ENCODE measurements at regions not wholly inside any gene's neighbourhood (a gene's known extent, or its start where the extent isn't known, plus 50 kb on each side); places are given as distances from the start of the nearest gene placed in this dataset.

- no peaks in the 10 kb centered on the region for H3K36me3 ChIP-seq (ENCODE audit: insufficient read depth, low read length)
- peaks cover 11% of the 10 kb centered on the region for H3K4me1 ChIP-seq (ENCODE audit: insufficient read depth, low read length)
- H3K4me3 ChIP-seq (ENCODE audit: low read length) = no peak overlapping the region
- no peaks in the 10 kb centered on the region for H3K27me3 ChIP-seq (ENCODE audit: insufficient read depth, low read length)
- 100% methylated on average over 1 of the region's 3 CpGs for WGBS
- 0 out of 2 replicates have a peak, but pooled peaks cover 14% of the 10 kb centered on the region for H3K9me3 ChIP-seq (ENCODE audit: insufficient read depth, low read depth, low read length)
- H3K9ac ChIP-seq (ENCODE audit: low read depth, low read length) = no peak overlapping the region
- H3K27ac ChIP-seq (ENCODE audit: low read depth, low read length) = no peak overlapping the region
These were observed 885.0 kb downstream of the UQCRFS1 start for GRCh38 chr19:28327905-28328304.

GRCh38 chr19:28326746-28327145 lies 886.2 kb downstream of the UQCRFS1 start:
- H3K27me3 ChIP-seq (ENCODE audit: insufficient read depth, low read length) = no peaks in the 10 kb centered on the region
- H3K36me3 ChIP-seq (ENCODE audit: insufficient read depth, low read length) = no peaks in the 10 kb centered on the region
- H3K9ac ChIP-seq (ENCODE audit: low read depth, low read length) = no peak overlapping the region
- peaks cover 11% of the 10 kb centered on the region for H3K4me1 ChIP-seq (ENCODE audit: insufficient read depth, low read length)
- H3K27ac ChIP-seq (ENCODE audit: low read depth, low read length) = no peak overlapping the region
- no peak overlapping the region for H3K4me3 ChIP-seq (ENCODE audit: low read length)
- H3K9me3 ChIP-seq (ENCODE audit: insufficient read depth, low read depth, low read length) = 0 out of 2 replicates have a peak, but pooled peaks cover 14% of the 10 kb centered on the region
- 81% methylated on average over 4 of the region's 4 CpGs for WGBS

- Histone ChIP-seq H3K27me3 (ENCODE audit: insufficient read depth, low read length) (no peaks in the 10 kb centered on the region), H3K4me3 (ENCODE audit: low read length) (no peak overlapping the region), H3K9ac (ENCODE audit: low read depth, low read length) (no peak overlapping the region), H3K4me1 (ENCODE audit: insufficient read depth, low read length) (peaks cover 11% of the 10 kb centered on the region), H3K27ac (ENCODE audit: low read depth, low read length) (no peak overlapping the region), H3K36me3 (ENCODE audit: insufficient read depth, low read length) (no peaks in the 10 kb centered on the region), H3K9me3 (ENCODE audit: insufficient read depth, low read depth, low read length) (0 out of 2 replicates have a peak, but pooled peaks cover 9% of the 10 kb centered on the region)
- WGBS = 61% methylated on average over 5 of the region's 5 CpGs
These were observed 888.5 kb downstream of the UQCRFS1 start for GRCh38 chr19:28324275-28325060.

- H3K27ac ChIP-seq (ENCODE audit: low read depth, low read length) = no peak overlapping the region
- no peaks in the 10 kb centered on the region for H3K9me3 ChIP-seq (ENCODE audit: insufficient read depth, low read depth, low read length)
- H3K9ac ChIP-seq (ENCODE audit: low read depth, low read length) = no peak overlapping the region
These were observed 890.0 kb downstream of the UQCRFS1 start for GRCh38 chr19:28322945-28323344.

GRCh38 chr19:28322491-28322890 lies 890.5 kb downstream of the UQCRFS1 start:
- Histone ChIP-seq H3K27ac (ENCODE audit: low read depth, low read length) (no peak overlapping the region), H3K27me3 (ENCODE audit: insufficient read depth, low read length) (no peaks in the 10 kb centered on the region), H3K4me3 (ENCODE audit: low read length) (no peak overlapping the region), H3K9ac (ENCODE audit: low read depth, low read length) (no peak overlapping the region), H3K4me1 (ENCODE audit: insufficient read depth, low read length) (peaks cover 11% of the 10 kb centered on the region), H3K9me3 (ENCODE audit: insufficient read depth, low read depth, low read length) (no peaks in the 10 kb centered on the region), H3K36me3 (ENCODE audit: insufficient read depth, low read length) (no peaks in the 10 kb centered on the region)
- WGBS = 94% methylated on average over 4 of the region's 4 CpGs

More at GRCh38 chr19:28322945-28323344, 890.0 kb downstream of the UQCRFS1 start:
- H3K4me3 ChIP-seq (ENCODE audit: low read length) = no peak overlapping the region
- WGBS = 80% methylated on average over 2 of the region's 3 CpGs
- H3K4me1 ChIP-seq (ENCODE audit: insufficient read depth, low read length) = peaks cover 11% of the 10 kb centered on the region
- no peaks in the 10 kb centered on the region for H3K36me3 ChIP-seq (ENCODE audit: insufficient read depth, low read length)
- no peaks in the 10 kb centered on the region for H3K27me3 ChIP-seq (ENCODE audit: insufficient read depth, low read length)

- WGBS = 75% methylated on average over 1 of the region's 1 CpG
- Histone ChIP-seq H3K27ac (ENCODE audit: low read depth, low read length) (no peak overlapping the region), H3K4me3 (ENCODE audit: low read length) (no peak overlapping the region), H3K9ac (ENCODE audit: low read depth, low read length) (no peak overlapping the region), H3K9me3 (ENCODE audit: insufficient read depth, low read depth, low read length) (no peaks in the 10 kb centered on the region), H3K27me3 (ENCODE audit: insufficient read depth, low read length) (no peaks in the 10 kb centered on the region), H3K4me1 (ENCODE audit: insufficient read depth, low read length) (peaks cover 6% of the 10 kb centered on the region; the same call in 1 of the 2 replicates), H3K36me3 (ENCODE audit: insufficient read depth, low read length) (no peaks in the 10 kb centered on the region)
These were observed 893.0 kb downstream of the UQCRFS1 start for GRCh38 chr19:28319918-28320317.

GRCh38 chr19:28319227-28319626 lies 893.7 kb downstream of the UQCRFS1 start:
- 90% methylated on average over 2 of the region's 2 CpGs for WGBS
- Histone ChIP-seq H3K4me3 (ENCODE audit: low read length) (no peak overlapping the region), H3K9ac (ENCODE audit: low read depth, low read length) (no peak overlapping the region), H3K4me1 (ENCODE audit: insufficient read depth, low read length) (peaks cover 12% of the 10 kb centered on the region), H3K36me3 (ENCODE audit: insufficient read depth, low read length) (no peaks in the 10 kb centered on the region), H3K9me3 (ENCODE audit: insufficient read depth, low read depth, low read length) (no peaks in the 10 kb centered on the region), H3K27me3 (ENCODE audit: insufficient read depth, low read length) (no peaks in the 10 kb centered on the region), H3K27ac (ENCODE audit: low read depth, low read length) (no peak overlapping the region)

- WGBS = 86% methylated on average over 9 of the region's 9 CpGs
- H3K9ac ChIP-seq (ENCODE audit: low read depth, low read length) = no peak overlapping the region
- no peak overlapping the region for H3K4me3 ChIP-seq (ENCODE audit: low read length)
- no peaks in the 10 kb centered on the region for H3K27me3 ChIP-seq (ENCODE audit: insufficient read depth, low read length)
- peaks cover 10% of the 10 kb centered on the region for H3K4me1 ChIP-seq (ENCODE audit: insufficient read depth, low read length)
- H3K36me3 ChIP-seq (ENCODE audit: insufficient read depth, low read length) = no peaks in the 10 kb centered on the region
- H3K27ac ChIP-seq (ENCODE audit: low read depth, low read length) = no peak overlapping the region
- no peaks in the 10 kb centered on the region for H3K9me3 ChIP-seq (ENCODE audit: insufficient read depth, low read depth, low read length)
These were observed 894.3 kb downstream of the UQCRFS1 start for GRCh38 chr19:28318469-28319179.

GRCh38 chr19:28316464-28316863 lies 896.5 kb downstream of the UQCRFS1 start:
- no peaks in the 10 kb centered on the region for H3K36me3 ChIP-seq (ENCODE audit: insufficient read depth, low read length)
- no peak overlapping the region for H3K9ac ChIP-seq (ENCODE audit: low read depth, low read length)
- H3K27me3 ChIP-seq (ENCODE audit: insufficient read depth, low read length) = no peaks in the 10 kb centered on the region
- H3K4me3 ChIP-seq (ENCODE audit: low read length) = no peak overlapping the region
- 91% methylated on average over 7 of the region's 7 CpGs for WGBS
- no peak overlapping the region for H3K27ac ChIP-seq (ENCODE audit: low read depth, low read length)
- H3K4me1 ChIP-seq (ENCODE audit: insufficient read depth, low read length) = peaks cover 10% of the 10 kb centered on the region
- no peaks in the 10 kb centered on the region for H3K9me3 ChIP-seq (ENCODE audit: insufficient read depth, low read depth, low read length)

GRCh38 chr19:28314756-28315155 lies 898.2 kb downstream of the UQCRFS1 start:
- H3K9me3 ChIP-seq (ENCODE audit: insufficient read depth, low read depth, low read length) = no peaks in the 10 kb centered on the region
- no peak overlapping the region for H3K9ac ChIP-seq (ENCODE audit: low read depth, low read length)
- no peaks in the 10 kb centered on the region for H3K36me3 ChIP-seq (ENCODE audit: insufficient read depth, low read length)
- peaks cover 10% of the 10 kb centered on the region for H3K4me1 ChIP-seq (ENCODE audit: insufficient read depth, low read length)
- H3K4me3 ChIP-seq (ENCODE audit: low read length) = no peak overlapping the region
- WGBS = 92% methylated on average over 3 of the region's 3 CpGs
- no peaks in the 10 kb centered on the region for H3K27me3 ChIP-seq (ENCODE audit: insufficient read depth, low read length)
- no peak overlapping the region for H3K27ac ChIP-seq (ENCODE audit: low read depth, low read length)

- 77% methylated on average over 4 of the region's 4 CpGs for WGBS
- no peaks in the 10 kb centered on the region for H3K27me3 ChIP-seq (ENCODE audit: insufficient read depth, low read length)
These were observed 898.7 kb downstream of the UQCRFS1 start for GRCh38 chr19:28314287-28314686.

More at GRCh38 chr19:28314287-28314686, 898.7 kb downstream of the UQCRFS1 start:
- no peaks in the 10 kb centered on the region for H3K36me3 ChIP-seq (ENCODE audit: insufficient read depth, low read length)
- H3K27ac ChIP-seq (ENCODE audit: low read depth, low read length) = no peak overlapping the region
- H3K4me3 ChIP-seq (ENCODE audit: low read length) = no peak overlapping the region
- H3K4me1 ChIP-seq (ENCODE audit: insufficient read depth, low read length) = peaks cover 10% of the 10 kb centered on the region
- no peak overlapping the region for H3K9ac ChIP-seq (ENCODE audit: low read depth, low read length)
- H3K9me3 ChIP-seq (ENCODE audit: insufficient read depth, low read depth, low read length) = no peaks in the 10 kb centered on the region
